ENCODE measurements at regions not wholly inside any gene's neighbourhood (a gene's known extent, or its start where the extent isn't known, plus 50 kb on each side); places are given as distances from the start of the nearest gene placed in this dataset.

DNA sequence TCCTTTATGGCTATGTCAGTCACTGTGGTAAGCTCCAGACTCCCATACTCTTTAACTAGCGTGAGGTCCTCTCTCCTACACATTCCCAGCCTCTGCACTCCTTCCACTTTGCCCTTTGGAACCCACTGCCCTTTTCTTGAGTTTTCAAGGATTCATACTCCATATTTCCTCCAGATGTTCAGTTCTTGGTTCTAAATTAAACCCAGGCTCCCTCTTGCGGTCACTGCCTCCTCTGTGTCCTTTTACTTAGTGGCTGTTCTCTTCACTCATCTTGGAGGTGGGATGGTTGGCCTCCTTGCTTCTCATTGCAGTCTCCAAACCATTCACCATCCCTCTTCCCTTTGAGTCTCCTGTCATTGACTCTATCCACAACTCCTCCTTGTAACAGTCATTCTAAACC is 208.1 kb downstream of the TGFB2 start:
- no peak overlapping the region for H3K4me3 ChIP-seq (replicated peaks in 1 of 2; ENCODE audit: low read depth in 2 of 2, low read length in 2 of 2)
- TF ChIP-seq CTCF (IDR thresholded peaks at IDR 0.05; ENCODE audit: low read depth, low read length): no peak
- DNase-seq (ENCODE audit: low read depth in 2 of 2): peak in 1 of 2 donors; percentile 25

DNA sequence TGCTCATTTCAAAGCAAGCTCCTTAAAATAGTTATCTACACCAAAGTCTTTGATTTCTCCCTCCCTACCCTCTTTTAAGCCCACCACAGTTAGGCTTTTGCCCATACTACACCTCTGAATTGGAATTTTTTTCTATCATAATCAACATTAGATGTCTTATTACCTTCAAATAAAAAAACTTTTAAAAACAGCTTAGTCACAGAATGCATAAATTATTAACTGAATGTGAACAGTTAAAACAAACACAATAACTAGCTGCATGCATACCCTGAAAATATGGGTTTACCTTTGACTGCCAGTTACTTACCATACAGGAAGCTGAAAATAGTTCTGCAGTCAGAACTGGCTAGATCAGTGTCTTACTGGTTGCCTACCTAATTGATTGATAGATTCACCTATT is 210.9 kb downstream of the TGFB2 start:
- TF ChIP-seq CTCF (IDR thresholded peaks at IDR 0.05; ENCODE audit: low read depth, low read length): no peak
- DNase-seq (ENCODE audit: low read depth in 2 of 2): no peak
- H3K4me3 ChIP-seq (replicated peaks in 1 of 2; ENCODE audit: low read depth in 2 of 2, low read length in 2 of 2): no peak overlapping the region

GRCh38 chr1:218557731-218558130 is 212.6 kb downstream of the TGFB2 start:
- TF ChIP-seq CTCF (IDR thresholded peaks at IDR 0.05; ENCODE audit: low read depth, low read length): no peak

GRCh38 chr1:218558271-218558810 is 213.2 kb downstream of the TGFB2 start:
- no peak overlapping the region for H3K4me3 ChIP-seq (replicated peaks in 1 of 2; ENCODE audit: low read depth in 2 of 2, low read length in 2 of 2)
- TF ChIP-seq CTCF (IDR thresholded peaks at IDR 0.05; ENCODE audit: low read depth, low read length): no peak
- peak in 1 of 2 donors; percentile 22 for DNase-seq (ENCODE audit: low read depth in 2 of 2)

More at GRCh38 chr1:218557731-218558130, 212.6 kb downstream of the TGFB2 start:
- H3K4me3 ChIP-seq (replicated peaks in 1 of 2; ENCODE audit: low read depth in 2 of 2, low read length in 2 of 2): no peak overlapping the region
- peak; percentile 68 to 91 for DNase-seq (ENCODE audit: low read depth in 2 of 2)

DNA sequence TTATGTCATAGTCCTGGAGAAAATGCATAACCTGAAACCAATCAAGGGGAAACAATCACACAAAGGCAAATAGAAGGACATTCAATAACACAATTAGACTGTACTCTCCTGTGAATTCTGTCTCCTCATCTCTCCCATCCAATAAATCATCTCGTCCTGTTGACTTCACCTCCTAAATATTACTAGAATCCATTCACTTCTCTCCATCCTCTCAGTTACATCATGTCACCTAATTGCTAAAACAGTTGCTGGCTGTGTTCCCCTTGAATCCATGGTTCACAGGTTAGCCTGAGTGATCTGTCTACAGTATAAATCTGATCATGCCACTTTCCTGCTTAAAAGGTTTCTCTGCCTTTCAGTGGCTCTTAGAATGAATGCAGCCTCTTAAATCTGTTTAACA is 220.2 kb downstream of the TGFB2 start:
- DNase-seq (ENCODE audit: low read depth in 2 of 2): no peak
- no peak for TF ChIP-seq CTCF (IDR thresholded peaks at IDR 0.05; ENCODE audit: low read depth, low read length)
- H3K4me3 ChIP-seq (replicated peaks in 1 of 2; ENCODE audit: low read depth in 2 of 2, low read length in 2 of 2): no peak overlapping the region

DNA sequence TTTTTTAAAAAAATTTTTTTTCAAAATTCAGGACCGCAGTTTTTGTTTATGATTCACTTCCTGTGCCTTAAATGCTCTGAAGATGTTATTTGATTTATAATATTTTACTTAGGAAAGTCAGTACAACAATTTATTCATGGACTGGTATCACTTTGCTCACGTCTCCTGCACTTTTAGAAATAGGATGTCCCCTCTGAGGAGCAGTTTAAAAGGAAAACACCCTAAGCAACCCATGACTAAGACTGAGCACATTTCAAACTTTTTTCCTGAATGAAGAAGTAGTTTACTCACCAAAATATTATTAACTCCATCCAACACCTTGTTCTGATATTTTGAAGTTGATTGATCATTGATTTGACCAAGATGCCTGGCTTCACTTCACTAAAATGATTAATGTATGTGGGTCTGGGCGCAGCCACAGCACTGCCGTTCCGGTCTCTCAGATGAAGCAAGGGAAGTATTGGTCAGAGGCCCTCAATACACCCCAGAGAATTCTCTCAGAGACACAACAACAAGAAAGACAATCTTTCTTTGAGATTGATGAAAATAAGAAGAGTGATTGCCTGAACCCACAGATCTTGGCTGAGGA is 223.9 kb downstream of the TGFB2 start:
- DNase-seq (ENCODE audit: low read depth in 2 of 2): peak in 1 of 2 donors; percentile 52
- TF ChIP-seq CTCF (IDR thresholded peaks at IDR 0.05; ENCODE audit: low read depth, low read length): no peak
- no peak overlapping the region for H3K4me3 ChIP-seq (replicated peaks in 1 of 2; ENCODE audit: low read depth in 2 of 2, low read length in 2 of 2)

DNA sequence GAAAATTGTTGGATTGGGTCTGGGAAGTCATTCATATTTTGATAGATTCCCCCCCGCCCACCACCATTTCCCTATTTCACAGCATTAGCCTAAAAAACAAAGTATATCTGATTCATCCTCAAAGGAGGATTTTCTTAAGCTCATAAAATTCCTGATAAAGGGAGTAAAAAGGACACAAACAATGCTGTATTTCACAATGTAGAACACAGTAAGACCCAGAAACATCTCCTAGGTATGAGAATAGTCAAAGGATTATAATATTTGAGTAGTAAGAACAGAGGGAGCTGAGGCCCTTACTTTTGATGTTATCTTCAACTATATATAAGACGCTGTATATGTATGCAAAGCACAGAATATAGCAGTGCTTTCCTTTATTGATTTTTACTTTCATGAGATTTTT is 225.3 kb downstream of the TGFB2 start:
- no peak overlapping the region for H3K4me3 ChIP-seq (replicated peaks in 1 of 2; ENCODE audit: low read depth in 2 of 2, low read length in 2 of 2)
- peak in 1 of 2 donors; percentile 26 for DNase-seq (ENCODE audit: low read depth in 2 of 2)
- no peak for TF ChIP-seq CTCF (IDR thresholded peaks at IDR 0.05; ENCODE audit: low read depth, low read length)
